GM12874 (cell line): ENCODE measurements at regions not wholly inside any gene's neighbourhood (a gene's known extent, or its start where the extent isn't known, plus 50 kb on each side); places are given as distances from the start of the nearest gene placed in this dataset.

ENCODE experiments used
- TF ChIP-seq, protein P1 (sequence below): IDR thresholded peaks from 2 replicates; pipeline ENCODE4 v1.5.1; 2011; ENCODE audit warnings: low read depth, mild to moderate bottlenecking, control low read depth, low read length, moderate library complexity; ENCODE audit not compliant: insufficient read depth

GRCh38 chr1:108059945-108060344, 95.0 kb upstream of the VAV3 start:
- TF ChIP-seq, protein P1, sequence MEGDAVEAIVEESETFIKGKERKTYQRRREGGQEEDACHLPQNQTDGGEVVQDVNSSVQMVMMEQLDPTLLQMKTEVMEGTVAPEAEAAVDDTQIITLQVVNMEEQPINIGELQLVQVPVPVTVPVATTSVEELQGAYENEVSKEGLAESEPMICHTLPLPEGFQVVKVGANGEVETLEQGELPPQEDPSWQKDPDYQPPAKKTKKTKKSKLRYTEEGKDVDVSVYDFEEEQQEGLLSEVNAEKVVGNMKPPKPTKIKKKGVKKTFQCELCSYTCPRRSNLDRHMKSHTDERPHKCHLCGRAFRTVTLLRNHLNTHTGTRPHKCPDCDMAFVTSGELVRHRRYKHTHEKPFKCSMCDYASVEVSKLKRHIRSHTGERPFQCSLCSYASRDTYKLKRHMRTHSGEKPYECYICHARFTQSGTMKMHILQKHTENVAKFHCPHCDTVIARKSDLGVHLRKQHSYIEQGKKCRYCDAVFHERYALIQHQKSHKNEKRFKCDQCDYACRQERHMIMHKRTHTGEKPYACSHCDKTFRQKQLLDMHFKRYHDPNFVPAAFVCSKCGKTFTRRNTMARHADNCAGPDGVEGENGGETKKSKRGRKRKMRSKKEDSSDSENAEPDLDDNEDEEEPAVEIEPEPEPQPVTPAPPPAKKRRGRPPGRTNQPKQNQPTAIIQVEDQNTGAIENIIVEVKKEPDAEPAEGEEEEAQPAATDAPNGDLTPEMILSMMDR, result no peak

- TF ChIP-seq, protein P1, result no peak
Observed at GRCh38 chr1:108057541-108057940, 92.6 kb upstream of the VAV3 start.

- TF ChIP-seq, protein P1, result no peak
Observed at GRCh38 chr1:108056436-108056990, 91.5 kb upstream of the VAV3 start.

DNA sequence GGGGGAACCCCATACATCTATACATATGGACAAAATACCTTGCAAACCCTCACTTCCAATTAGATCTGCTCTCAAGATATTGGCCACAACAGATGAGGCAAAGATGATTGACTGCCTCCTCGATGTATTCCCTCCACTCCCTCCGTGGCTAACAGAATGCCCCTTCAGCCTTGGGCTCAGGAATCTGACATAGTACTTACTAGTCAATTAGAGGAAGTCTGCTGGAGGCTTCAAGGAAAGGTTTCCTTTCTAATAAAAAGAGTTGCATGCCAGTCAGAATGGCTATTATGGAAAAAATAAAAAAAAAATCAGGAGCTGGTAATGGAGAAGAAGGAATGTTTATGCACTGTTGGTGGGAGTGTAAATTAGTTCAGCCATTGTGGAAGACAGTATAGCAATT, 90.4 kb upstream of the VAV3 start:
- TF ChIP-seq, protein P1, result no peak

DNA sequence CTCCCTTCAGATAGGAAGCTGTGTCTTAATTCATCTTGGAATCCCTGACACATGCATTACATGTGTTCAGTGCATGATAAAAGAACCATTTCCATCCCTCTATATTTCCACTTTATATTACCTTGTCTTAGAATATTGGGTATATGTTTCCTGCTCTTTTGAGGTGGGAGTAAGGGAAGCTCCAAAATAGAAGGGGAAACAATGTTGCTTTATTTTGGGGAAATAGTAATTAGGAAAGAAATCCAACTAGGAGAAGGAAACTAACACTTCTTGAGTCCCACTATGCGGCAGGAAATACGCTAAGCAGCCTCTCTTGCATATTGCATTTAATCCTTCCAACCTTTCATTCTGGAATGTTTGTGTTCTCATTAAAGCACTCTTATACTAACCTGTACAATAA, 89.4 kb upstream of the VAV3 start:
- TF ChIP-seq, protein P1, result no peak

GRCh38 chr1:108053270-108054013, 88.5 kb upstream of the VAV3 start:
- TF ChIP-seq, protein P1, result no peak

- TF ChIP-seq, protein P1, result no peak
Observed at GRCh38 chr1:108051631-108052377, 86.8 kb upstream of the VAV3 start.
